BLaER1 treated with 17β-estradiol and CSF1 and Interleukin-3, amounts not matched to agents 10 nM and 100 nM (cell line): ENCODE measurements at regions not wholly inside any gene's neighbourhood (a gene's known extent, or its start where the extent isn't known, plus 50 kb on each side); places are given as distances from the start of the nearest gene placed in this dataset.

Experiments used
- H3K27ac ChIP-seq, 11 experiments: shearing (Covaris generic); formaldehyde crosslinking; 2 replicates each; pipeline ENCODE4 v1.8.1; 2022
- H3K27me3 ChIP-seq, 11 experiments: shearing (Covaris generic); formaldehyde crosslinking; 2 replicates each; pipeline ENCODE4 v1.8.1; 2022
- H3K36me3 ChIP-seq, 11 experiments: shearing (Covaris generic); formaldehyde crosslinking; 2 replicates each; pipeline ENCODE4 v1.8.1; 2022
- H3K4me1 ChIP-seq, 10 experiments: shearing (Covaris generic); formaldehyde crosslinking; 2 replicates each; pipeline ENCODE4 v1.8.1; 2022
- H3K4me2 ChIP-seq, 11 experiments: shearing (Covaris generic); formaldehyde crosslinking; 2 replicates each; pipeline ENCODE4 v1.8.1; 2022
- H3K4me3 ChIP-seq, 10 experiments: shearing (Covaris generic); formaldehyde crosslinking; 2 replicates each; pipeline ENCODE4 v1.8.1; 2022
- H3K9ac ChIP-seq, 11 experiments: shearing (Covaris generic); formaldehyde crosslinking; 2 replicates each; pipeline ENCODE4 v1.8.1; 2022
- H3K9me3 ChIP-seq, 11 experiments: shearing (Covaris generic); formaldehyde crosslinking; replicated peaks in 1 of 11; 2 replicates each; pipeline ENCODE4 v1.8.1; 2022
- H4K20me1 ChIP-seq, 11 experiments: shearing (Covaris generic); formaldehyde crosslinking; 2 replicates each; pipeline ENCODE4 v1.8.1; 2022
- Cebpa-rat ChIP-seq, 11 experiments: shearing (Covaris generic); IDR thresholded peaks; 2 replicates each; pipeline ENCODE4 v1.8.1; 2022

- TF ChIP-seq Cebpa-rat (IDR thresholded peaks at IDR 0.05) = no peak
- Histone ChIP-seq H3K9ac (no peak overlapping the region), H3K36me3 (no peaks in the 10 kb centered on the region), H3K4me1 (no peaks in the 10 kb centered on the region), H3K4me3 (no peak overlapping the region), H3K4me2 (no peak overlapping the region), H3K27me3 (no peaks in the 10 kb centered on the region), H3K9me3 (no peaks in the 10 kb centered on the region), H4K20me1 (no peaks in the 10 kb centered on the region), H3K27ac (no peak overlapping the region)
Observed at GRCh38 chr5:18805376-18805775, 1171.1 kb downstream of the TAF11L14 start.

GRCh38 chr5:18807256-18808149, 1173.2 kb downstream of the TAF11L14 start:
- Histone ChIP-seq H3K27me3 (no peaks in the 10 kb centered on the region), H3K4me2 (no peak overlapping the region), H3K36me3 (no peaks in the 10 kb centered on the region), H3K4me1 (no peaks in the 10 kb centered on the region), H3K4me3 (no peak overlapping the region), H3K9me3 (no peaks in the 10 kb centered on the region), H3K9ac (no peak overlapping the region), H4K20me1 (no peaks in the 10 kb centered on the region), H3K27ac (no peak overlapping the region)
- TF ChIP-seq Cebpa-rat (IDR thresholded peaks at IDR 0.05) = no peak

DNA sequence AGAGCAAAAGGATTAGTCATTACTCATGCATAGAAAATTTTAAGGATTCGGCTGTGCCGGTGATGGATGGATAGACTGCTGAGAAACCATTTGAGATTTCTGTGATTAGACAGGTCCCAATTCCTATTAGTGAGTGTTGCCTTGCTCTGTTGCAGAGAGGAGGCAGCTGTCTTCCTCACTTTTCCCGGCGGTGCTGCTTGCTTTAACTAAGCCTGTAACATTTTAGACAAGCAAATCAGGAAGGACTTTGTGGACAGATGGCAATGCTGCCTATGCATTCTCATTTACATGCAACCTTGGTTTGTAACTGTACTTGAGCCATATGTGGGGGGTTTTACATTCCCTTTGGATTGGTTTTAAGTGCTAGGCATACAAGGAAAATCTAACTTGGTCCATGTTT, 1176.3 kb downstream of the CDH18 start:
- Histone ChIP-seq H3K4me1 (no peaks in the 10 kb centered on the region), H3K9ac (no peak overlapping the region), H3K4me2 (no peak overlapping the region), H4K20me1 (no peaks in the 10 kb centered on the region), H3K4me3 (no peak overlapping the region), H3K27ac (no peak overlapping the region), H3K27me3 (no peaks in the 10 kb centered on the region), H3K9me3 (no peaks in the 10 kb centered on the region; a peak in 1 of 22 replicates), H3K36me3 (no peaks in the 10 kb centered on the region)
- no peak for TF ChIP-seq Cebpa-rat (IDR thresholded peaks at IDR 0.05)

- Histone ChIP-seq H3K9me3 (peaks cover 0 to 8% (median 0%) of the 10 kb centered on the region in 11 experiments; a peak in 1 of 22 replicates), H3K9ac (no peak overlapping the region), H4K20me1 (no peaks in the 10 kb centered on the region), H3K27ac (no peak overlapping the region), H3K4me3 (no peak overlapping the region), H3K4me1 (no peaks in the 10 kb centered on the region), H3K27me3 (no peaks in the 10 kb centered on the region), H3K36me3 (no peaks in the 10 kb centered on the region), H3K4me2 (no peak overlapping the region)
- no peak for TF ChIP-seq Cebpa-rat (IDR thresholded peaks at IDR 0.05)
Observed at GRCh38 chr5:18828351-18828750, 1159.6 kb downstream of the CDH18 start.

DNA sequence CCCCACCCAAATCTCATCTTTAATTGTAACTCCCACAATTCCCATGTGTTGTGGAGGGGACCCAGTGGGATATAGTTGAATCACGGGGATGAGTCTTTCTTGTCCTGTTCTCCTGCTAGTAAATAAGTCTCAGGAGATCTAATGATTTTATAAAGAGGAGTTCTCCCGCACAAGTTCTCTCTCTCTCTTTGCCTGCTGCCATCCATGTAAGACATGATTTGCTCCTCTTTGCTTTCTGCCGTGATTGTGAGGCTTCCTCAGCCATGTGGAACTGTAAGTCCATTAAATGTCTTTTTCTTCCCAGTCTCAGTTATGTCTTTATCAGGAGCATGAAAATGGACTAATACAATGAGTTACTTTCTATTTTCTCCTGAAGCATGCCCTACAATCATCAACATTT, 1158.5 kb downstream of the CDH18 start:
- Histone ChIP-seq H3K9me3 (peaks cover 0 to 8% (median 0%) of the 10 kb centered on the region in 11 experiments; a peak in 1 of 22 replicates), H3K27me3 (no peaks in the 10 kb centered on the region), H3K4me3 (no peak overlapping the region), H3K36me3 (no peaks in the 10 kb centered on the region), H3K4me2 (no peak overlapping the region), H3K9ac (no peak overlapping the region), H3K27ac (no peak overlapping the region), H3K4me1 (no peaks in the 10 kb centered on the region), H4K20me1 (no peaks in the 10 kb centered on the region)
- no peak for TF ChIP-seq Cebpa-rat (IDR thresholded peaks at IDR 0.05)

DNA sequence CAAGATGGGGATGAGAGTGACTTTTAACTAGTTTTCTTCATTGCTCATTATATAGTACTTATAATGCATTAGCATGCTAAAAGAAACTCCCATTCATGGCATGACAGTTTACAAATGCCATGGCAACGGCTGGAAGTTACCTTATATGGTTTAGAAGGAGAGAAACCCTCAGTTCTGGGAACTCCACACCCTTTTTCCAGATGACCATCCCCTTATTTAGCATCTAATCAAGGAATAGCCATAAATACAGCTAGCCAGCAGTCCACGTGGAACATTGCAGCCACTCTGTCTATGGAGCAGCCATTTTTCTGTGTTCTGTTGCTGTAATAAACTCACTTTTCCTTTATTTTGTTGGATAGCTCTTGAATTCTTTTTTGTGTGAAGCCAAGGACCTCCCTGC, 1137.8 kb downstream of the CDH18 start:
- TF ChIP-seq Cebpa-rat (IDR thresholded peaks at IDR 0.05) = no peak
- H3K9me3 ChIP-seq = peaks cover 0 to 15% (median 5%) of the 10 kb centered on the region in 11 experiments; a peak in 5 of 22 replicates

DNA sequence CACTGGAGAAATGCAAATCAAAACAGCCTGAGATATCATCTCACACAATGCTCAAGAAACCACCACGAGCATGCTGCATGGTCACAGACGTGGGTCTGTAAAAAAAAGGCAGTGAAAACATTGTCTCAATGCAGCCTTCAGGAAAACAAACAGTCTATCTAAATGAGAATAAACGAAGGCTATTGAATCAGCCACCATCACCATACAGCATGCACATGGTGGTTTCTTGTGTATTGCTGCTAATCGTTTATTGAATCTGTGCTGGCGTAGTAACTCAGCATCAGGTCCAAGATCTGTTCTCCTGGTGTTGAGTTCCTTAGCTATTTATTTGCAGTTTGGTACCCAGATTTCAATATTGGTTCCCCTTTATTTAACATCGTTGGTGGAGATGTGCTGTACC, 1115.0 kb downstream of the CDH18 start:
- H3K9me3 ChIP-seq = no peaks in the 10 kb centered on the region
- H3K9ac ChIP-seq = no peak overlapping the region
- no peak overlapping the region for H3K4me2 ChIP-seq
- no peaks in the 10 kb centered on the region for H4K20me1 ChIP-seq
- no peaks in the 10 kb centered on the region for H3K36me3 ChIP-seq
- H3K27me3 ChIP-seq = no peaks in the 10 kb centered on the region
- no peaks in the 10 kb centered on the region for H3K4me1 ChIP-seq
- H3K27ac ChIP-seq = no peak overlapping the region
- TF ChIP-seq Cebpa-rat (IDR thresholded peaks at IDR 0.05) = no peak
- H3K4me3 ChIP-seq = no peak overlapping the region

More for the DNA sequence above, 1137.8 kb downstream of the CDH18 start:
- Histone ChIP-seq H3K4me3 (no peak overlapping the region), H3K9ac (no peak overlapping the region), H3K27ac (no peak overlapping the region), H3K4me1 (peaks cover 0 to 7% (median 0%) of the 10 kb centered on the region in 10 experiments; a peak in 2 of 20 replicates), H3K36me3 (no peaks in the 10 kb centered on the region), H4K20me1 (no peaks in the 10 kb centered on the region), H3K27me3 (no peaks in the 10 kb centered on the region), H3K4me2 (peak overlapping the region in 1 of 11 experiments; percentile 21; a peak in 1 of 22 replicates)

GRCh38 chr5:18876565-18876964, 1111.4 kb downstream of the CDH18 start:
- TF ChIP-seq Cebpa-rat (IDR thresholded peaks at IDR 0.05) = no peak
- Histone ChIP-seq H3K4me1 (no peaks in the 10 kb centered on the region), H3K4me2 (no peak overlapping the region), H3K27me3 (no peaks in the 10 kb centered on the region), H3K9me3 (no peaks in the 10 kb centered on the region), H4K20me1 (no peaks in the 10 kb centered on the region), H3K36me3 (no peaks in the 10 kb centered on the region), H3K27ac (no peak overlapping the region), H3K4me3 (no peak overlapping the region), H3K9ac (no peak overlapping the region)

GRCh38 chr5:18881615-18882014, 1106.4 kb downstream of the CDH18 start:
- no peak overlapping the region for H3K4me3 ChIP-seq
- TF ChIP-seq Cebpa-rat (IDR thresholded peaks at IDR 0.05) = no peak
- H3K36me3 ChIP-seq = no peaks in the 10 kb centered on the region
- H3K9ac ChIP-seq = no peak overlapping the region
- H3K4me2 ChIP-seq = no peak overlapping the region
- no peaks in the 10 kb centered on the region for H4K20me1 ChIP-seq
- no peaks in the 10 kb centered on the region for H3K27me3 ChIP-seq
- H3K4me1 ChIP-seq = no peaks in the 10 kb centered on the region
- no peaks in the 10 kb centered on the region for H3K9me3 ChIP-seq
- H3K27ac ChIP-seq = no peak overlapping the region

- H3K4me2 ChIP-seq = no peak overlapping the region
- H3K9ac ChIP-seq = no peak overlapping the region
Observed at GRCh38 chr5:18882154-18882553, 1105.8 kb downstream of the CDH18 start.

More at GRCh38 chr5:18882154-18882553, 1105.8 kb downstream of the CDH18 start:
- Histone ChIP-seq H3K27ac (no peak overlapping the region), H3K4me3 (no peak overlapping the region), H3K27me3 (no peaks in the 10 kb centered on the region), H4K20me1 (no peaks in the 10 kb centered on the region), H3K4me1 (no peaks in the 10 kb centered on the region), H3K9me3 (no peaks in the 10 kb centered on the region), H3K36me3 (no peaks in the 10 kb centered on the region)
- no peak for TF ChIP-seq Cebpa-rat (IDR thresholded peaks at IDR 0.05)
